ENCODE measurements at regions not wholly inside any gene's neighbourhood (a gene's known extent, or its start where the extent isn't known, plus 50 kb on each side); places are given as distances from the start of the nearest gene placed in this dataset.

DNA sequence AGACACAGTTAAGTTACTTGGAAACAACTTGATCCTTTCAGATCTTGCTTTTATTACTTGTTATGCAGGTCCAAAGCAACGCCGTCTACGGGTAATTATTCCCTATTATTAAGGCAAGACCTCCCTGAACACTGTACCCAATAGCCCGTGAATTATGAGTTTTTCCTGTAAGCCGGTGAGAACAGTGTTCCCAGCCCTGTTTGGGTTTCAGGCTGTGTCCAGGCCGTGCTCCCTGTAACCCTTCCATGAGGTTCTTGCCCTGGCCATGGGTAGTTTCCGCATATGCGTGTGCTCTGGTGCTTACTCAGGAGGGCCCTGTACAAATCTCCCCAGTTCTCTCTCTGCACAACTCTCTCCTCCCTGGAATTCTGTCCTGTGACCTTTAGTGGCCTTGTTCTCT lies 65.6 kb upstream of the CNOT6 start:
- TF ChIP-seq, protein P1, sequence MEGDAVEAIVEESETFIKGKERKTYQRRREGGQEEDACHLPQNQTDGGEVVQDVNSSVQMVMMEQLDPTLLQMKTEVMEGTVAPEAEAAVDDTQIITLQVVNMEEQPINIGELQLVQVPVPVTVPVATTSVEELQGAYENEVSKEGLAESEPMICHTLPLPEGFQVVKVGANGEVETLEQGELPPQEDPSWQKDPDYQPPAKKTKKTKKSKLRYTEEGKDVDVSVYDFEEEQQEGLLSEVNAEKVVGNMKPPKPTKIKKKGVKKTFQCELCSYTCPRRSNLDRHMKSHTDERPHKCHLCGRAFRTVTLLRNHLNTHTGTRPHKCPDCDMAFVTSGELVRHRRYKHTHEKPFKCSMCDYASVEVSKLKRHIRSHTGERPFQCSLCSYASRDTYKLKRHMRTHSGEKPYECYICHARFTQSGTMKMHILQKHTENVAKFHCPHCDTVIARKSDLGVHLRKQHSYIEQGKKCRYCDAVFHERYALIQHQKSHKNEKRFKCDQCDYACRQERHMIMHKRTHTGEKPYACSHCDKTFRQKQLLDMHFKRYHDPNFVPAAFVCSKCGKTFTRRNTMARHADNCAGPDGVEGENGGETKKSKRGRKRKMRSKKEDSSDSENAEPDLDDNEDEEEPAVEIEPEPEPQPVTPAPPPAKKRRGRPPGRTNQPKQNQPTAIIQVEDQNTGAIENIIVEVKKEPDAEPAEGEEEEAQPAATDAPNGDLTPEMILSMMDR (conservative IDR thresholded peaks at IDR 0.05): no peak
- no peak for TF ChIP-seq EZH2 (IDR thresholded peaks at IDR 0.05; ENCODE audit: low read depth)
